ENCODE measurements at regions not wholly inside any gene's neighbourhood (a gene's known extent, or its start where the extent isn't known, plus 50 kb on each side); places are given as distances from the start of the nearest gene placed in this dataset.

- TF ChIP-seq CTCF (IDR thresholded peaks at IDR 0.05): no peak
- TF ChIP-seq POLR2A (IDR thresholded peaks at IDR 0.05): no peak
- TF ChIP-seq EP300 (IDR thresholded peaks at IDR 0.05): no peak
- Histone ChIP-seq H3K9me3 (no peaks in the 10 kb centered on the region), H3K4me1 (peaks cover 0 to 6% (median 0%) of the 10 kb centered on the region in 4 donors), H3K27me3 (no peaks in the 10 kb centered on the region), H3K36me3 (no peaks in the 10 kb centered on the region), H3K27ac (no peak overlapping the region), H3K4me3 (no peak overlapping the region)
- DNase-seq (ENCODE audit: low spot score in 2 of 2): no peak
- 68 to 70% methylated on average over 2 of the region's 2 CpGs for WGBS, 2 donors
These were observed 76.2 kb upstream of the STAM2 start for GRCh38 chr2:152251811-152252210.

GRCh38 chr2:152254486-152254885, 78.9 kb upstream of the STAM2 start:
- TF ChIP-seq POLR2A (IDR thresholded peaks at IDR 0.05): no peak
- TF ChIP-seq CTCF (IDR thresholded peaks at IDR 0.05): no peak
- no peak for TF ChIP-seq EP300 (IDR thresholded peaks at IDR 0.05)
- H3K27ac ChIP-seq: no peak overlapping the region
- H3K36me3 ChIP-seq: no peaks in the 10 kb centered on the region
- H3K4me1 ChIP-seq: no peaks in the 10 kb centered on the region
- H3K9me3 ChIP-seq: no peaks in the 10 kb centered on the region
- 95% methylated on average over 3 of the region's 3 CpGs for WGBS, 2 donors
- H3K27me3 ChIP-seq: no peaks in the 10 kb centered on the region
- H3K4me3 ChIP-seq: no peak overlapping the region
- no peak for DNase-seq (ENCODE audit: low spot score in 2 of 2)

GRCh38 chr2:152254976-152255375, 79.4 kb upstream of the STAM2 start:
- no peak overlapping the region for H3K4me3 ChIP-seq
- no peaks in the 10 kb centered on the region for H3K4me1 ChIP-seq
- no peak overlapping the region for H3K27ac ChIP-seq
- DNase-seq (ENCODE audit: low spot score in 2 of 2): no peak
- 93 to 97% methylated on average over 1 of the region's 1 CpG for WGBS, 2 donors
- TF ChIP-seq EP300 (IDR thresholded peaks at IDR 0.05) (no peak), POLR2A (IDR thresholded peaks at IDR 0.05) (no peak), CTCF (IDR thresholded peaks at IDR 0.05) (no peak)
- H3K27me3 ChIP-seq: no peaks in the 10 kb centered on the region
- no peaks in the 10 kb centered on the region for H3K36me3 ChIP-seq
- H3K9me3 ChIP-seq: no peaks in the 10 kb centered on the region

- DNase-seq (ENCODE audit: low spot score in 2 of 2): no peak
- no peaks in the 10 kb centered on the region for H3K9me3 ChIP-seq
These were observed 79.1 kb upstream of the FMNL2 start for GRCh38 chr2:152255918-152256317.

GRCh38 chr2:152260939-152261338, 74.0 kb upstream of the FMNL2 start:
- WGBS, 2 donors: 90 to 94% methylated on average over 4 of the region's 4 CpGs
- DNase-seq (ENCODE audit: low spot score in 2 of 2): no peak
- Histone ChIP-seq H3K27ac (no peak overlapping the region), H3K4me3 (no peak overlapping the region), H3K36me3 (no peaks in the 10 kb centered on the region), H3K27me3 (no peaks in the 10 kb centered on the region), H3K9me3 (no peaks in the 10 kb centered on the region), H3K4me1 (no peaks in the 10 kb centered on the region)
- TF ChIP-seq CTCF (IDR thresholded peaks at IDR 0.05): no peak
- no peak for TF ChIP-seq EP300 (IDR thresholded peaks at IDR 0.05)

More at GRCh38 chr2:152255918-152256317, 79.1 kb upstream of the FMNL2 start:
- TF ChIP-seq EP300 (IDR thresholded peaks at IDR 0.05) (no peak), CTCF (IDR thresholded peaks at IDR 0.05) (no peak), POLR2A (IDR thresholded peaks at IDR 0.05) (no peak)
- Histone ChIP-seq H3K27me3 (no peaks in the 10 kb centered on the region), H3K36me3 (no peaks in the 10 kb centered on the region), H3K4me3 (no peak overlapping the region), H3K27ac (no peak overlapping the region), H3K4me1 (no peaks in the 10 kb centered on the region)
